ENCODE measurements at regions not wholly inside any gene's neighbourhood (a gene's known extent, or its start where the extent isn't known, plus 50 kb on each side); places are given as distances from the start of the nearest gene placed in this dataset.

GRCh38 chr16:85344502-85345128, 232.3 kb upstream of the CIBAR2 start:
- TF ChIP-seq, protein P1, sequence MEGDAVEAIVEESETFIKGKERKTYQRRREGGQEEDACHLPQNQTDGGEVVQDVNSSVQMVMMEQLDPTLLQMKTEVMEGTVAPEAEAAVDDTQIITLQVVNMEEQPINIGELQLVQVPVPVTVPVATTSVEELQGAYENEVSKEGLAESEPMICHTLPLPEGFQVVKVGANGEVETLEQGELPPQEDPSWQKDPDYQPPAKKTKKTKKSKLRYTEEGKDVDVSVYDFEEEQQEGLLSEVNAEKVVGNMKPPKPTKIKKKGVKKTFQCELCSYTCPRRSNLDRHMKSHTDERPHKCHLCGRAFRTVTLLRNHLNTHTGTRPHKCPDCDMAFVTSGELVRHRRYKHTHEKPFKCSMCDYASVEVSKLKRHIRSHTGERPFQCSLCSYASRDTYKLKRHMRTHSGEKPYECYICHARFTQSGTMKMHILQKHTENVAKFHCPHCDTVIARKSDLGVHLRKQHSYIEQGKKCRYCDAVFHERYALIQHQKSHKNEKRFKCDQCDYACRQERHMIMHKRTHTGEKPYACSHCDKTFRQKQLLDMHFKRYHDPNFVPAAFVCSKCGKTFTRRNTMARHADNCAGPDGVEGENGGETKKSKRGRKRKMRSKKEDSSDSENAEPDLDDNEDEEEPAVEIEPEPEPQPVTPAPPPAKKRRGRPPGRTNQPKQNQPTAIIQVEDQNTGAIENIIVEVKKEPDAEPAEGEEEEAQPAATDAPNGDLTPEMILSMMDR (conservative IDR thresholded peaks at IDR 0.05), result no peak
- no peak for TF ChIP-seq ZFX (IDR thresholded peaks at IDR 0.05)

Data from C4-2B (cell line).